GM12878 (cell line): ENCODE measurements at regions not wholly inside any gene's neighbourhood (a gene's known extent, or its start where the extent isn't known, plus 50 kb on each side); places are given as distances from the start of the nearest gene placed in this dataset.

ENCODE experiments used
- ATAC-seq: fragments of 200-7000 bp; cut with Tn5 transposase; 3 replicates; pipeline ENCODE4 v1.9.1; 2020; ENCODE audit warnings: mild to moderate bottlenecking, moderate library complexity
- BruUV-seq: library from RNA; stranded (reverse); fragments of 400-500 nt; replicated peaks from 2 replicates; lab custom pipeline; 2021; lab: Mats Ljungman, UMichigan
- CTCF ChIA-PET: fragments of 300-600 bp; sonication (Branson Sonifier 250); formaldehyde crosslinking; extraction: SDS; loops from one replicate; lab custom pipeline; 2021; ENCODE audit warnings: inconsistent platforms; lab: Yijun Ruan, JAX
- POLR2A ChIA-PET: fragments of 350-600 bp; formaldehyde crosslinking; extraction: SDS; loops from one replicate; lab custom pipeline; 2021; ENCODE audit warnings: inconsistent platforms; lab: Charles Lee
- RAD21 ChIA-PET: fragments of 300-600 bp; sonication (Branson Sonifier 250); formaldehyde crosslinking; loops from one replicate; lab custom pipeline; 2023; ENCODE audit warnings: antibody characterized with exemption; ENCODE audit not compliant: unreplicated experiment; lab: Charles Lee
- SMC1A ChIA-PET: fragments of 300-600 bp; sonication (Branson Sonifier 250); formaldehyde crosslinking; loops from one replicate; lab custom pipeline; 2023; ENCODE audit not compliant: unreplicated experiment, uncharacterized antibody; lab: Charles Lee
- DNase-seq: peaks from one replicate; pipeline ENCODE4 v3.0.0-alpha.2; 2011; ENCODE audit warnings: low read depth, low spot score
- FAIRE-seq: peaks from 3 replicates; lab custom pipeline; 2011; peaks lifted over from hg19 to GRCh38; lab: Jason Lieb, UNC
- H2AFZ ChIP-seq: 2 replicates; pipeline ENCODE4 v1.6.0; 2011; ENCODE audit warnings: low read depth, low read length, control low read depth; ENCODE audit not compliant: control insufficient read depth
- H3K27ac ChIP-seq: 2 replicates; pipeline ENCODE4 v1.5.1; 2011; ENCODE audit warnings: control low read depth; ENCODE audit not compliant: control insufficient read depth, insufficient read depth
- H3K27me3 ChIP-seq, 2 experiments: replicated peaks in 1 of 2; 2 replicates each; pipeline versions ENCODE4 v1.6.0 to v1.6.1; 2011; ENCODE audit warnings: low read length in 1 of 2; ENCODE audit not compliant: control insufficient read depth in 2 of 2, insufficient read depth in 2 of 2
- H3K36me3 ChIP-seq, 2 experiments: 2 replicates each; pipeline ENCODE4 v1.5.1; 2011; ENCODE audit warnings: low read length in 1 of 2; ENCODE audit not compliant: control insufficient read depth in 2 of 2, insufficient read depth in 2 of 2
- H3K4me1 ChIP-seq: 2 replicates; pipeline ENCODE4 v1.6.1; 2011; ENCODE audit warnings: mild to moderate bottlenecking, low read length, moderate library complexity, mixed read lengths; ENCODE audit not compliant: control insufficient read depth, insufficient read depth
- H3K4me2 ChIP-seq: 2 replicates; pipeline ENCODE4 v1.6.0; 2011; ENCODE audit warnings: control low read depth; ENCODE audit not compliant: control insufficient read depth, insufficient read depth
- H3K4me3 ChIP-seq: fragments of 200-600 bp; sonication (generic); 2 replicates; pipeline ENCODE4 v1.5.1; 2016
- H3K79me2 ChIP-seq: 2 replicates; pipeline ENCODE4 v1.6.0; 2011; ENCODE audit warnings: low read length; ENCODE audit not compliant: control insufficient read depth, insufficient read depth
- H3K9ac ChIP-seq: 2 replicates; pipeline ENCODE4 v1.8.0; 2011; ENCODE audit warnings: low read length, control low read depth, mixed read lengths; ENCODE audit not compliant: control insufficient read depth, insufficient read depth
- H3K9me3 ChIP-seq: replicated peaks from 3 replicates; pipeline ENCODE4 v1.5.1; 2011; ENCODE audit warnings: mild to moderate bottlenecking, low read length; ENCODE audit not compliant: control insufficient read depth, insufficient read depth
- H4K20me1 ChIP-seq: 2 replicates; pipeline ENCODE4 v1.6.0; 2011; ENCODE audit not compliant: control insufficient read depth, insufficient read depth
- ATF7 ChIP-seq: fragments of 450-650 bp; IDR thresholded peaks from 2 replicates; pipeline ENCODE4 v1.6.1; 2016; ENCODE audit warnings: low read depth, mild to moderate bottlenecking
- BCL3 ChIP-seq: IDR thresholded peaks from 2 replicates; pipeline ENCODE4 v1.6.1; 2011; ENCODE audit warnings: borderline replicate concordance, low read depth, mild to moderate bottlenecking, moderate library complexity, low read length; ENCODE audit not compliant: insufficient read depth, poor library complexity, severe bottlenecking
- CHD2 ChIP-seq: IDR thresholded peaks from 2 replicates; pipeline ENCODE4 v1.6.1; 2011; ENCODE audit warnings: low read depth, low read length, improper control_type of control experiment, borderline replicate concordance
- EZH2 ChIP-seq: IDR thresholded peaks from 2 replicates; pipeline ENCODE4 v1.6.1; 2012; ENCODE audit warnings: low read depth, mild to moderate bottlenecking, control low read depth, inconsistent platforms, low read length, borderline replicate concordance; ENCODE audit not compliant: control insufficient read depth
- IRF4 ChIP-seq: IDR thresholded peaks from 2 replicates; pipeline ENCODE4 v1.6.1; 2011; ENCODE audit warnings: low read depth, low read length
- RB1 ChIP-seq: fragments of 450-650 bp; formaldehyde crosslinking; IDR thresholded peaks from 2 replicates; pipeline ENCODE4 v1.6.1; 2017; ENCODE audit warnings: mild to moderate bottlenecking, borderline replicate concordance
- TCF7 ChIP-seq: IDR thresholded peaks from 2 replicates; pipeline ENCODE4 v1.6.1; 2014; ENCODE audit warnings: antibody characterized with exemption, borderline replicate concordance
- ZBED1 ChIP-seq: IDR thresholded peaks from 2 replicates; pipeline ENCODE4 v1.6.1; 2016; ENCODE audit warnings: borderline replicate concordance
- ZBTB33 ChIP-seq: fragments of 450-650 bp; IDR thresholded peaks from 2 replicates; pipeline ENCODE4 v1.6.1; 2017; ENCODE audit warnings: mild to moderate bottlenecking
- WGBS: methylation state at CpG from one replicate; pipeline ENCODE4 v1.1.6; 2016; ENCODE audit warnings: low lambda C conversion rate; ENCODE audit not compliant: insufficient replicate concordance, insufficient coverage; ENCODE audit errors: missing lambda C conversion rate; 5-methylcytosine and 5-hydroxymethylcytosine counted together
- in situ Hi-C: fragments of 300-500 bp; cut with MboI; formaldehyde crosslinking; loops from 9 replicates; pipeline ENCODE4 v1.14.3; 2018; ENCODE audit warnings: mixed read lengths
- intact Hi-C: fragments of 100-400 bp; cut with micrococcal nuclease; formaldehyde crosslinking; loops from one replicate; pipeline ENCODE4 v1.14.2; 2022; ENCODE audit not compliant: unreplicated experiment
- TF ChIP-seq, protein P1 (sequence below): fragments of 150-350 bp; IDR thresholded peaks from 2 replicates; pipeline ENCODE4 v1.6.1; 2014; ENCODE audit warnings: mild to moderate bottlenecking, low read depth, low read length

DNA sequence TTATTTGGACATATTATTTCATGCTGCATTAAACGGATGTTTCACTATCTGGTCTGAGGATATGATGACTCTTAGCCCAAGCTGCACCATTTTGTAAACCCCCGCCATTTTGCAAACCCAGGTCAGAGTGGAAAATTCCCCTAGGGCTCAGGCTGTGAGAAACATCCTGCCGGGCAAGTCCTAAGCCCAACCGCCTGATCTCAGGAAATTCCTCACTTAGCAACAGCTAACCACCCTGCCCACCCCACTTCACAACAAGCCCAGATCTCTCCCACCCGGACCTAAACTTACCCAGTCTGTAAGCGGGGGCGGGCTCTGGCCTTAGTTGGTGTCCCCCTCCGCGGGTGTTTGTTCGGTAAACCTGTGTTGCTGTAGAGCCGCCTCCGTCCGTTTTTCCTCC lies 2747.1 kb downstream of the PCDH7 start:
- Histone ChIP-seq H3K9ac (no peak overlapping the region), H3K27ac (no peak overlapping the region), H3K36me3 (no peaks in the 10 kb centered on the region), H3K27me3 (no peaks in the 10 kb centered on the region), H3K79me2 (no peaks in the 10 kb centered on the region), H3K9me3 (no peaks in the 10 kb centered on the region), H3K4me3 (no peak overlapping the region), H4K20me1 (no peaks in the 10 kb centered on the region), H3K4me1 (no peaks in the 10 kb centered on the region)
- BruUV-seq, result no TSS peak
- ChIA-PET RAD21 (no interaction called here), POLR2A (no interaction called here), CTCF (no interaction called here)
- DNase-seq, result no peak
- in situ Hi-C loops, result no loop called here
- WGBS, result 64% methylated on average over 13 of the region's 13 CpGs
- no peak for FAIRE-seq
- TF ChIP-seq ATF7 (no peak), BCL3 (no peak), TCF7 (no peak), CHD2 (no peak), IRF4 (no peak), ZBED1 (no peak), RB1 (no peak), ZBTB33 (no peak), EZH2 (no peak)
- TF ChIP-seq, protein P1, sequence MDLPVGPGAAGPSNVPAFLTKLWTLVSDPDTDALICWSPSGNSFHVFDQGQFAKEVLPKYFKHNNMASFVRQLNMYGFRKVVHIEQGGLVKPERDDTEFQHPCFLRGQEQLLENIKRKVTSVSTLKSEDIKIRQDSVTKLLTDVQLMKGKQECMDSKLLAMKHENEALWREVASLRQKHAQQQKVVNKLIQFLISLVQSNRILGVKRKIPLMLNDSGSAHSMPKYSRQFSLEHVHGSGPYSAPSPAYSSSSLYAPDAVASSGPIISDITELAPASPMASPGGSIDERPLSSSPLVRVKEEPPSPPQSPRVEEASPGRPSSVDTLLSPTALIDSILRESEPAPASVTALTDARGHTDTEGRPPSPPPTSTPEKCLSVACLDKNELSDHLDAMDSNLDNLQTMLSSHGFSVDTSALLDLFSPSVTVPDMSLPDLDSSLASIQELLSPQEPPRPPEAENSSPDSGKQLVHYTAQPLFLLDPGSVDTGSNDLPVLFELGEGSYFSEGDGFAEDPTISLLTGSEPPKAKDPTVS, result no peak
- TF ChIP-seq, all 136 proteins: peak for 0
- SMC1A ChIA-PET, result interaction anchor here (0.7 to 1.2 kb wide), 2 partner anchors 10 to 15 kb away, joined by 3 read pairs; no protein-coding TSS in a partner anchor
- no peak overlapping the region for H3K4me2 ChIP-seq
- H2AFZ ChIP-seq, result no peak overlapping the region
- intact Hi-C loops, result no loop called here
- no peak for ATAC-seq
